Lower lobe of right lung (tissue), 2 donors: ENCODE measurements at regions not wholly inside any gene's neighbourhood (a gene's known extent, or its start where the extent isn't known, plus 50 kb on each side); places are given as distances from the start of the nearest gene placed in this dataset.

Experiments
- ATAC-seq, 2 donors: fragments of 200-7000 bp; cut with Tn5 transposase; one replicate each; pipeline ENCODE4 v1.9.1; 2020 to 2022; ENCODE audit warnings: mild to moderate bottlenecking in 2 of 2, moderate library complexity in 2 of 2
- DNase-seq: peaks from one replicate; pipeline ENCODE4 v3.0.0-alpha.2; 2020
- H3K27ac ChIP-seq: fragments of 200-600 bp; one replicate; pipeline ENCODE4 v1.8.0; 2022
- H3K27me3 ChIP-seq: fragments of 200-600 bp; one replicate; pipeline ENCODE4 v1.8.0; 2022; ENCODE audit warnings: low read depth
- H3K36me3 ChIP-seq: fragments of 200-600 bp; one replicate; pipeline ENCODE4 v1.8.0; 2022; ENCODE audit warnings: mild to moderate bottlenecking
- H3K4me1 ChIP-seq: fragments of 200-600 bp; one replicate; pipeline ENCODE4 v1.8.0; 2022
- H3K4me3 ChIP-seq: fragments of 200-600 bp; one replicate; pipeline ENCODE4 v1.8.0; 2022; ENCODE audit warnings: mild to moderate bottlenecking
- H3K9me3 ChIP-seq: fragments of 200-600 bp; one replicate; pipeline ENCODE4 v1.8.0; 2022
- intact Hi-C: fragments of 100-400 bp; cut with DNase I; formaldehyde crosslinking; loops from one replicate; pipeline ENCODE4 v1.11.0; 2022
- TF ChIP-seq, protein P1 (sequence below): fragments of 200-600 bp; IDR thresholded peaks from one replicate; pipeline ENCODE4 v1.8.0; 2022; ENCODE audit warnings: antibody characterized with exemption, mild to moderate bottlenecking
- donor health status: DM: no; HTN: yes; CAD: no; lungs with severe emphysema.

DNA sequence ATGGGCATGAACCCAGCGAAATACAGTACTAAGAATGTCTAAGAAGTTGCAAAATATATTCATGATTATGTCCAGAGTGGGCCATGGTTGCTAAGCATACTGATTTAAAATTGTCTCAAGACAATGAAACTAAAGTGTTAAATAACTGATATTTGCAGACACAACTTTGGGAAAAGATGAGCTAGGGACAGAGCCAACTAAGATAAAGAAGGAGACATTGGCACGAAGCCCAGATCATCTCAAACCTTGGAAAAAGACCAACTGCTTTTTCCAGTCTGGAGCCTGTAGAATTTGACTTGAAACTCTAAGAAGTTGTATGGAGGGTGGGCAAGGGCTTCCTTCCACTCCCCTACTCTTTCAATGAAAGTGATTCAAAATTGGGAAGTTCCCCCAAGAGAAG lies 108.5 kb upstream of the GLRA2 start:
- no peaks in the 10 kb centered on the region for H3K4me1 ChIP-seq
- ATAC-seq (no peak), DNase-seq (no peak)
- TF ChIP-seq, protein P1, sequence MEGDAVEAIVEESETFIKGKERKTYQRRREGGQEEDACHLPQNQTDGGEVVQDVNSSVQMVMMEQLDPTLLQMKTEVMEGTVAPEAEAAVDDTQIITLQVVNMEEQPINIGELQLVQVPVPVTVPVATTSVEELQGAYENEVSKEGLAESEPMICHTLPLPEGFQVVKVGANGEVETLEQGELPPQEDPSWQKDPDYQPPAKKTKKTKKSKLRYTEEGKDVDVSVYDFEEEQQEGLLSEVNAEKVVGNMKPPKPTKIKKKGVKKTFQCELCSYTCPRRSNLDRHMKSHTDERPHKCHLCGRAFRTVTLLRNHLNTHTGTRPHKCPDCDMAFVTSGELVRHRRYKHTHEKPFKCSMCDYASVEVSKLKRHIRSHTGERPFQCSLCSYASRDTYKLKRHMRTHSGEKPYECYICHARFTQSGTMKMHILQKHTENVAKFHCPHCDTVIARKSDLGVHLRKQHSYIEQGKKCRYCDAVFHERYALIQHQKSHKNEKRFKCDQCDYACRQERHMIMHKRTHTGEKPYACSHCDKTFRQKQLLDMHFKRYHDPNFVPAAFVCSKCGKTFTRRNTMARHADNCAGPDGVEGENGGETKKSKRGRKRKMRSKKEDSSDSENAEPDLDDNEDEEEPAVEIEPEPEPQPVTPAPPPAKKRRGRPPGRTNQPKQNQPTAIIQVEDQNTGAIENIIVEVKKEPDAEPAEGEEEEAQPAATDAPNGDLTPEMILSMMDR = no peak
- H3K4me3 ChIP-seq = no peak overlapping the region
- H3K27me3 ChIP-seq = no peaks in the 10 kb centered on the region
- no peak overlapping the region for H3K27ac ChIP-seq
- no peaks in the 10 kb centered on the region for H3K36me3 ChIP-seq
- H3K9me3 ChIP-seq = no peaks in the 10 kb centered on the region
- intact Hi-C loops = no loop called here

DNA sequence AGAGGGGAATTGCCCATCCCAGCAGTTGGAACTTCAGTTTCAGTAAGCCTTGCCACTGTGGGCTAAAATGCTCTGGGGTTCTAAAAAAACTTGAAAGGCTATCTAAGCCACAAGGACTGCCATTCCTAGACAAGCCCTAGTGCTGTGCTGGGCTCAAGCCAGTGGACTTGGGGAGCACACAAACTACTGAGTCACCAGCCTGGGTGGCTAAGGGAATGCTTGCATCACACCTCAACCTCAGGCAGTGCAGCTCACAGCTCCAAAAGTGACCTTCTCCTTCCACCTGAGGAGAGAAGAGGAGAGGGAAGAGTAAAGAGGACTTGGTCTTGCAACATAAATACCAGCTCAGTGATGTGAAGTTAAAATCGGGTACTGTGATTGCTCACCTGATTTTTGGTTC lies 116.7 kb upstream of the GLRA2 start:
- ATAC-seq (no peak), DNase-seq (no peak)
- H3K27me3 ChIP-seq = no peaks in the 10 kb centered on the region
- intact Hi-C loops = no loop called here
- no peak overlapping the region for H3K27ac ChIP-seq
- no peaks in the 10 kb centered on the region for H3K9me3 ChIP-seq
- H3K36me3 ChIP-seq = no peaks in the 10 kb centered on the region
- H3K4me1 ChIP-seq = no peaks in the 10 kb centered on the region
- H3K4me3 ChIP-seq = no peak overlapping the region
- TF ChIP-seq, protein P1 = no peak

- no peak for ATAC-seq
- H3K27me3 ChIP-seq = no peaks in the 10 kb centered on the region
- intact Hi-C loops = no loop called here
Observed at GRCh38 chrX:14411326-14411725, 118.0 kb upstream of the GLRA2 start.

GRCh38 chrX:14409341-14409740 lies 120.0 kb upstream of the GLRA2 start:
- DNase-seq = no peak
- Histone ChIP-seq H3K36me3 (no peaks in the 10 kb centered on the region), H3K4me3 (no peak overlapping the region), H3K27ac (no peak overlapping the region), H3K27me3 (no peaks in the 10 kb centered on the region), H3K4me1 (no peaks in the 10 kb centered on the region), H3K9me3 (no peaks in the 10 kb centered on the region)
- TF ChIP-seq, protein P1 = no peak
- ATAC-seq = no peak
- intact Hi-C loops = no loop called here

More at GRCh38 chrX:14411326-14411725, 118.0 kb upstream of the GLRA2 start:
- H3K4me1 ChIP-seq = no peaks in the 10 kb centered on the region
- H3K9me3 ChIP-seq = no peaks in the 10 kb centered on the region
- no peak overlapping the region for H3K27ac ChIP-seq
- DNase-seq = no peak
- TF ChIP-seq, protein P1 = no peak
- no peak overlapping the region for H3K4me3 ChIP-seq
- H3K36me3 ChIP-seq = no peaks in the 10 kb centered on the region

GRCh38 chrX:14406225-14406624 lies 123.1 kb upstream of the GLRA2 start:
- Histone ChIP-seq H3K36me3 (no peaks in the 10 kb centered on the region), H3K4me1 (no peaks in the 10 kb centered on the region), H3K4me3 (no peak overlapping the region), H3K9me3 (no peaks in the 10 kb centered on the region), H3K27me3 (no peaks in the 10 kb centered on the region), H3K27ac (no peak overlapping the region)
- DNase-seq (no peak), ATAC-seq (no peak)
- TF ChIP-seq, protein P1 = no peak
- intact Hi-C loops = no loop called here

DNA sequence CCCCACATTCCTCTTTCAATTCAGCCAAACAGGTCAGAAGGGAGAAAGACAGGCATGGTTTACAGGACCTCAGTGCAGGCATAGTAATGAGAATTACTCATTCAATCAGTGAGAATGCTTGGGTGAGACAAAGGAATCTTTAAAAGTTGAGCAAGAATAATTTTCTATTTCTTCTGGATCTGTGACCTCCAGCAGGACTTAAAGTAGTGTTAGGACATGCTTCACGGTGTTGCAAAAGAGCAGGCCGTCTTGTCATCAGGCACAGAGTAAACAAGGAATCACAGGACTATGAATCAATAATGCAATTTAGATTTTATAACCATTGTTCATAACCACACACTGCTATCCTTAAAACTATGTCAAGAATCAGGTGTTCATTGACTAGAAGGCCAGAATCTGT lies 130.6 kb upstream of the GLRA2 start:
- H3K9me3 ChIP-seq = no peaks in the 10 kb centered on the region
- TF ChIP-seq, protein P1 = no peak

More for the DNA sequence above, 130.6 kb upstream of the GLRA2 start:
- intact Hi-C loops = no loop called here
- no peak overlapping the region for H3K27ac ChIP-seq
- ATAC-seq (no peak), DNase-seq (no peak)
- H3K27me3 ChIP-seq = no peaks in the 10 kb centered on the region
- H3K4me1 ChIP-seq = no peaks in the 10 kb centered on the region
- H3K4me3 ChIP-seq = no peak overlapping the region
- no peaks in the 10 kb centered on the region for H3K36me3 ChIP-seq
